DMS153 (cell line): ENCODE measurements at regions not wholly inside any gene's neighbourhood (a gene's known extent, or its start where the extent isn't known, plus 50 kb on each side); places are given as distances from the start of the nearest gene placed in this dataset.

Experiments
- DNase-seq: peaks from one replicate; lab custom pipeline; 2025; lab: John Stamatoyannopoulos, UW

GRCh38 chr13:53694814-53695532 lies 666.4 kb downstream of the OLFM4 start:
- DNase-seq = no peak

- DNase-seq = no peak
Measured at GRCh38 chr13:53703371-53704080, 674.9 kb downstream of the OLFM4 start.

GRCh38 chr13:53719281-53719680 lies 690.7 kb downstream of the OLFM4 start:
- DNase-seq = no peak

GRCh38 chr13:53732664-53733063 lies 704.1 kb downstream of the OLFM4 start:
- DNase-seq = no peak

GRCh38 chr13:53743906-53744305 lies 715.3 kb downstream of the OLFM4 start:
- DNase-seq = no peak

- DNase-seq = no peak
Measured at GRCh38 chr13:53747825-53748224, 719.2 kb downstream of the OLFM4 start.

GRCh38 chr13:53749306-53749705 lies 720.7 kb downstream of the OLFM4 start:
- no peak for DNase-seq

- DNase-seq = no peak
Measured at GRCh38 chr13:53759016-53759415, 730.4 kb downstream of the OLFM4 start.

GRCh38 chr13:53775807-53776206 lies 747.2 kb downstream of the OLFM4 start:
- DNase-seq = no peak

- DNase-seq = no peak
Measured at GRCh38 chr13:53778937-53779336, 750.3 kb downstream of the OLFM4 start.

- DNase-seq = no peak
Measured at GRCh38 chr13:53781941-53782340, 753.3 kb downstream of the OLFM4 start.

- peak; percentile 73 for DNase-seq
Measured at GRCh38 chr13:53782488-53782961, 753.9 kb downstream of the OLFM4 start.

GRCh38 chr13:53783471-53783870 lies 754.9 kb downstream of the OLFM4 start:
- peak; percentile 75 for DNase-seq

GRCh38 chr13:53788286-53788685 lies 759.7 kb downstream of the OLFM4 start:
- no peak for DNase-seq

GRCh38 chr13:53800011-53800410 lies 771.4 kb downstream of the OLFM4 start:
- DNase-seq = no peak

- DNase-seq = no peak
Measured at GRCh38 chr13:53807251-53807834, 778.7 kb downstream of the OLFM4 start.

- no peak for DNase-seq
Measured at GRCh38 chr13:53821632-53822031, 793.0 kb downstream of the OLFM4 start.

GRCh38 chr13:53822136-53822535 lies 793.5 kb downstream of the OLFM4 start:
- no peak for DNase-seq

- DNase-seq = no peak
Measured at GRCh38 chr13:53839461-53839860, 810.8 kb downstream of the OLFM4 start.

GRCh38 chr13:53844473-53845146 lies 816.0 kb downstream of the OLFM4 start:
- DNase-seq = no peak

GRCh38 chr13:53847502-53847901 lies 818.9 kb downstream of the OLFM4 start:
- DNase-seq = no peak

- DNase-seq = peak; percentile 25
Measured at GRCh38 chr13:53848366-53848961, 819.9 kb downstream of the OLFM4 start.
